SU-DHL-6 (cell line): ENCODE measurements at regions not wholly inside any gene's neighbourhood (a gene's known extent, or its start where the extent isn't known, plus 50 kb on each side); places are given as distances from the start of the nearest gene placed in this dataset.

Source experiments
- EZH2phosphoT487 ChIP-seq: fragments of 200-600 bp; sonication (generic), shearing (Covaris generic); conservative IDR thresholded peaks from 2 replicates; pipeline ENCODE4 v1.6.1; 2018; ENCODE audit warnings: mild to moderate bottlenecking, antibody characterized with exemption, low read length, moderate library complexity, mixed read lengths
- TF ChIP-seq, protein P1 (sequence below): fragments of 200-600 bp; sonication (generic); IDR thresholded peaks from one replicate; pipeline ENCODE4 v1.5.1; 2017; ENCODE audit warnings: antibody characterized with exemption, mild to moderate bottlenecking, low read length, moderate library complexity; ENCODE audit not compliant: insufficient read depth, poor library complexity, severe bottlenecking

DNA sequence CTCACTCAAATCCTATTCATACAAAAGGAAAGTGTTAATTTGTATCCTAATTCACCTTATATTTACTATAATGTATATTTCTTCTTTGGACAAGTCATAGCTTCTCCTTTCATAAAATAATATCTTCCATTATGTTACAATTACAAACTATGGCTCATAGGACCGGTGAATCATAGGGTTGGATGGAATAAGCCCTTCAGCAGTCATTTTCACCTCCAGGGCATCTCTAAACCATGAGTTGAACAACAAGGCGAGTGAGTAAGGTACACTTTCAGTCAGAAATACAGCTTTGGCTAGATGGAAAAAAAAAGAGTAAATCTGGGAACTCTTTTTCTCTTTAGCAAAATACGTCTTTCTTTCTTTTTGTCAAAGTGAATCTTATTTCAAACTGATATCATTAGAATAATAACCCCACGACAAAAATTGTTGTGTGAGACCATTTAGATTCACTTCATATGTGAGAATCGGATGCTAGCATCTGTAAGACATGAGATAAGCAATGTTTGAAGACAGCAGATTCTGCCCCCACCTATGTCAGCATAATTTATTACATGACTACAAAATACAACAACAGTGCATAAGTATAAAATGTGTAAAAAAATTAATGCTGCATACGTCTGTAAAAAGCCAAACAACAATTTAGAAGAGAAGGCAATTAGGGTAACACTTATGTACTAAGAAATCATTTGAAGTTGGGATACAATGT lies 184.4 kb upstream of the SLC38A2 start:
- TF ChIP-seq, protein P1, sequence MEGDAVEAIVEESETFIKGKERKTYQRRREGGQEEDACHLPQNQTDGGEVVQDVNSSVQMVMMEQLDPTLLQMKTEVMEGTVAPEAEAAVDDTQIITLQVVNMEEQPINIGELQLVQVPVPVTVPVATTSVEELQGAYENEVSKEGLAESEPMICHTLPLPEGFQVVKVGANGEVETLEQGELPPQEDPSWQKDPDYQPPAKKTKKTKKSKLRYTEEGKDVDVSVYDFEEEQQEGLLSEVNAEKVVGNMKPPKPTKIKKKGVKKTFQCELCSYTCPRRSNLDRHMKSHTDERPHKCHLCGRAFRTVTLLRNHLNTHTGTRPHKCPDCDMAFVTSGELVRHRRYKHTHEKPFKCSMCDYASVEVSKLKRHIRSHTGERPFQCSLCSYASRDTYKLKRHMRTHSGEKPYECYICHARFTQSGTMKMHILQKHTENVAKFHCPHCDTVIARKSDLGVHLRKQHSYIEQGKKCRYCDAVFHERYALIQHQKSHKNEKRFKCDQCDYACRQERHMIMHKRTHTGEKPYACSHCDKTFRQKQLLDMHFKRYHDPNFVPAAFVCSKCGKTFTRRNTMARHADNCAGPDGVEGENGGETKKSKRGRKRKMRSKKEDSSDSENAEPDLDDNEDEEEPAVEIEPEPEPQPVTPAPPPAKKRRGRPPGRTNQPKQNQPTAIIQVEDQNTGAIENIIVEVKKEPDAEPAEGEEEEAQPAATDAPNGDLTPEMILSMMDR = no peak
- TF ChIP-seq EZH2phosphoT487 = no peak
